Cardiac fibroblast (primary cell): ENCODE measurements at regions not wholly inside any gene's neighbourhood (a gene's known extent, or its start where the extent isn't known, plus 50 kb on each side); places are given as distances from the start of the nearest gene placed in this dataset.

Experiments
- DNase-seq, 2 donors: peaks; one replicate each; pipeline versions ENCODE4 v3.0.0 to v3.0.0-alpha.2; 2010; ENCODE audit warnings: low read depth in 2 of 2
- H3K4me3 ChIP-seq, 2 donors: replicated peaks in 1 of 2; 1 replicate in 1 of 2; 2 replicates in 1 of 2; pipeline ENCODE4 v1.5.1; 2011; ENCODE audit warnings: low read depth in 2 of 2, low read length in 2 of 2, mild to moderate bottlenecking in 2 of 2, moderate library complexity in 1 of 2
- TF ChIP-seq, protein P1 (sequence below): IDR thresholded peaks from one replicate; pipeline ENCODE4 v1.5.1; 2011; ENCODE audit warnings: low read depth, mild to moderate bottlenecking, low read length, inconsistent platforms

DNA sequence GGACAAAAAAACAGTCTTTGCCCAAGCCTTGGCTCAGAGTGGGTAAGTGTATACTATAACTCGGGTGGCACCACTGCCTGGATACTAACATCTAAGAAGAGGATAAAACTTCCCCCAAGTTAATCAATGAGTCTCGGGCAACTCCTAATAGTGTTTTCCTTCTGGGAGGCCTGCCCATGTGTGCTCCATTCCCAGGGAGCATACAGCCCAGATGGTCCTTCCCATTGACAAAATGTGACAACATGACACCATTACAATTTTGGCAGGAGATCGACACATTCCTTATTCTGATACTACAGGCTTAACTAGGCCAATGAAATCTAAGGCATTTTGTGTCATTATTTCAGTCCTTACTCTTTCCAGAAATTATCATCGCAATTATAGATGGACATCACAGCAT is 52.7 kb upstream of the CRIM1 start:
- H3K4me3 ChIP-seq = no peak overlapping the region
- TF ChIP-seq, protein P1, sequence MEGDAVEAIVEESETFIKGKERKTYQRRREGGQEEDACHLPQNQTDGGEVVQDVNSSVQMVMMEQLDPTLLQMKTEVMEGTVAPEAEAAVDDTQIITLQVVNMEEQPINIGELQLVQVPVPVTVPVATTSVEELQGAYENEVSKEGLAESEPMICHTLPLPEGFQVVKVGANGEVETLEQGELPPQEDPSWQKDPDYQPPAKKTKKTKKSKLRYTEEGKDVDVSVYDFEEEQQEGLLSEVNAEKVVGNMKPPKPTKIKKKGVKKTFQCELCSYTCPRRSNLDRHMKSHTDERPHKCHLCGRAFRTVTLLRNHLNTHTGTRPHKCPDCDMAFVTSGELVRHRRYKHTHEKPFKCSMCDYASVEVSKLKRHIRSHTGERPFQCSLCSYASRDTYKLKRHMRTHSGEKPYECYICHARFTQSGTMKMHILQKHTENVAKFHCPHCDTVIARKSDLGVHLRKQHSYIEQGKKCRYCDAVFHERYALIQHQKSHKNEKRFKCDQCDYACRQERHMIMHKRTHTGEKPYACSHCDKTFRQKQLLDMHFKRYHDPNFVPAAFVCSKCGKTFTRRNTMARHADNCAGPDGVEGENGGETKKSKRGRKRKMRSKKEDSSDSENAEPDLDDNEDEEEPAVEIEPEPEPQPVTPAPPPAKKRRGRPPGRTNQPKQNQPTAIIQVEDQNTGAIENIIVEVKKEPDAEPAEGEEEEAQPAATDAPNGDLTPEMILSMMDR = no peak
- no peak for DNase-seq

GRCh38 chr2:36301843-36302242 is 53.7 kb upstream of the CRIM1 start:
- no peak for DNase-seq
- no peak overlapping the region for H3K4me3 ChIP-seq
- TF ChIP-seq, protein P1 = no peak

GRCh38 chr2:36300697-36301096 is 54.9 kb upstream of the CRIM1 start:
- no peak overlapping the region for H3K4me3 ChIP-seq
- DNase-seq = no peak
- TF ChIP-seq, protein P1 = no peak

- TF ChIP-seq, protein P1 = no peak
- no peak overlapping the region for H3K4me3 ChIP-seq
- no peak for DNase-seq
Measured at GRCh38 chr2:36296798-36297197, 58.8 kb upstream of the CRIM1 start.

- TF ChIP-seq, protein P1 = no peak
- no peak for DNase-seq
Measured at GRCh38 chr2:36294316-36294721, 61.3 kb upstream of the CRIM1 start.

GRCh38 chr2:36290306-36290856 is 65.2 kb upstream of the CRIM1 start:
- TF ChIP-seq, protein P1 = no peak
- no peak overlapping the region for H3K4me3 ChIP-seq
- DNase-seq = peak in 1 of 2 donors; percentile 2

More at GRCh38 chr2:36294316-36294721, 61.3 kb upstream of the CRIM1 start:
- no peak overlapping the region for H3K4me3 ChIP-seq

GRCh38 chr2:36289731-36290130 is 65.8 kb upstream of the CRIM1 start:
- H3K4me3 ChIP-seq = no peak overlapping the region
- no peak for DNase-seq
- TF ChIP-seq, protein P1 = no peak
